AG10803 (cell line): ENCODE measurements at regions not wholly inside any gene's neighbourhood (a gene's known extent, or its start where the extent isn't known, plus 50 kb on each side); places are given as distances from the start of the nearest gene placed in this dataset.

Experiments used
- DNase-seq: peaks from one replicate; pipeline ENCODE4 v3.0.0; 2010; ENCODE audit warnings: low read depth
- H3K4me3 ChIP-seq: 2 replicates; pipeline ENCODE4 v1.5.1; 2011; ENCODE audit warnings: mild to moderate bottlenecking, low read length, control low read depth
- CTCF ChIP-seq: conservative IDR thresholded peaks from 2 replicates; pipeline ENCODE4 v1.5.1; 2011; ENCODE audit warnings: mild to moderate bottlenecking, low read length, control low read depth, inconsistent platforms

GRCh38 chr15:39200586-39200985, 380.3 kb upstream of the THBS1 start:
- no peak for TF ChIP-seq CTCF
- no peak overlapping the region for H3K4me3 ChIP-seq
- DNase-seq, result no peak

- TF ChIP-seq CTCF, result no peak
- H3K4me3 ChIP-seq, result no peak overlapping the region
- peak; percentile 63 for DNase-seq
Observed at GRCh38 chr15:39202641-39203040, 378.2 kb upstream of the THBS1 start.

- H3K4me3 ChIP-seq, result no peak overlapping the region
- peak; percentile 67 for DNase-seq
- no peak for TF ChIP-seq CTCF
Observed at GRCh38 chr15:39204031-39204430, 376.8 kb upstream of the THBS1 start.

GRCh38 chr15:39205081-39205480, 375.8 kb upstream of the THBS1 start:
- no peak overlapping the region for H3K4me3 ChIP-seq
- TF ChIP-seq CTCF, result no peak
- DNase-seq, result no peak

- TF ChIP-seq CTCF, result no peak
- H3K4me3 ChIP-seq, result no peak overlapping the region
- DNase-seq, result no peak
Observed at GRCh38 chr15:39205506-39206371, 375.1 kb upstream of the THBS1 start.

- no peak overlapping the region for H3K4me3 ChIP-seq
- TF ChIP-seq CTCF, result no peak
- no peak for DNase-seq
Observed at GRCh38 chr15:39207532-39208115, 373.3 kb upstream of the THBS1 start.

GRCh38 chr15:39208187-39208586, 372.7 kb upstream of the THBS1 start:
- TF ChIP-seq CTCF, result no peak
- no peak for DNase-seq
- H3K4me3 ChIP-seq, result no peak overlapping the region
